Sigmoid colon (tissue), 6 donors: ENCODE measurements at regions not wholly inside any gene's neighbourhood (a gene's known extent, or its start where the extent isn't known, plus 50 kb on each side); places are given as distances from the start of the nearest gene placed in this dataset.

Source experiments
- DNase-seq: peaks from one replicate; pipeline ENCODE4 v3.0.0-alpha.2; 2019
- H3K27ac ChIP-seq, 4 donors: fragments of 200-600 bp; sonication (generic); one replicate each; pipeline ENCODE4 v1.5.1; 2016 to 2019; ENCODE audit warnings: mild to moderate bottlenecking in 1 of 4
- H3K27me3 ChIP-seq, 3 donors: fragments of 200-600 bp; sonication (generic); one replicate each; pipeline ENCODE4 v1.5.1; 2019; ENCODE audit warnings: mild to moderate bottlenecking in 1 of 3
- H3K36me3 ChIP-seq, 4 donors: fragments of 200-600 bp; sonication (generic); one replicate each; pipeline ENCODE4 v1.5.1; 2016 to 2019
- H3K4me1 ChIP-seq, 4 donors: fragments of 200-600 bp; sonication (generic); one replicate each; pipeline ENCODE4 v1.5.1; 2017 to 2019
- H3K4me3 ChIP-seq, 4 donors: fragments of 200-600 bp; sonication (generic); one replicate each; pipeline ENCODE4 v1.5.1; 2017 to 2019; ENCODE audit warnings: mild to moderate bottlenecking in 2 of 4, moderate library complexity in 1 of 4
- H3K9me3 ChIP-seq, 4 donors: fragments of 200-600 bp in 3 of 4; sonication (generic) in 3 of 4; one replicate each; pipeline versions ENCODE4 v1.5.1 to v1.6.1; 2013 to 2019
- CTCF ChIP-seq, 4 experiments: fragments of 450-650 bp in 3 of 4; fragments of 200-600 bp in 1 of 4; IDR thresholded peaks; one replicate each; pipeline ENCODE4 v1.5.1; 2016 to 2019; ENCODE audit warnings: antibody characterized with exemption in 4 of 4, mild to moderate bottlenecking in 3 of 4, moderate library complexity in 2 of 4
- EP300 ChIP-seq, 4 donors: sonication (generic); formaldehyde crosslinking; IDR thresholded peaks; one replicate each; pipeline ENCODE4 v1.6.1; 2017; ENCODE audit warnings: antibody characterized with exemption in 4 of 4
- POLR2A ChIP-seq, 2 donors: fragments of 450-650 bp; IDR thresholded peaks; one replicate each; pipeline ENCODE4 v1.6.1; 2016; ENCODE audit warnings: antibody characterized with exemption in 2 of 2, mild to moderate bottlenecking in 2 of 2, moderate library complexity in 2 of 2
- POLR2AphosphoS5 ChIP-seq, 4 donors: sonication (generic); formaldehyde crosslinking; IDR thresholded peaks; one replicate each; pipeline ENCODE4 v1.6.1; 2017; ENCODE audit warnings: antibody characterized with exemption in 4 of 4
- WGBS, 2 donors: extraction: QIAGEN DNeasy Blood & Tissue Kit; methylation state at CpG; one replicate each; pipeline ENCODE4 v1.1.7; 2013; 5-methylcytosine and 5-hydroxymethylcytosine counted together
- intact Hi-C: fragments of 100-400 bp; cut with DNase I; formaldehyde crosslinking; loops from one replicate; pipeline ENCODE4 v1.15.1; 2023
- donor health status: healthy with polysubstance abuse.
- donor health status: healthy.

DNA sequence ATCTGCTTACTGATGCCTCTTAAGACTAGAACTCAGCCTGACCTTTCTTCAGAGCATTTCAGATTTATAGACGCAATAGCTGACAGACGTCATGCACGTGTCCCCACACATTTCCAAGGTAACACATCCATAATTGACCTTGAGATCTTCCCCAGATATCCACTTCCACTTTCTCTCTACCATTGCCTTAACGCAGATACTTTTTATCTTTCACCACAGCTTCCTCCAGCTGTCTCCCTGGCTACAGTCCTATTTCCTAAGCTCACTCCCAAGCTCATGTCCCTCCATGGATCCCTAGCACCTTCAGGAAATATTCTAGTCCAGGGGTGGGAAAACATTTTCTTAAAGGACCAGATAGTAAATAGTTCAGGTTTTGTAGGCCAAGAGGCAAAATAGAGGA is 173.0 kb upstream of the MITF start:
- DNase-seq: no peak
- Histone ChIP-seq H3K27me3 (no peaks in the 10 kb centered on the region), H3K4me1 (no peaks in the 10 kb centered on the region), H3K27ac (no peak overlapping the region), H3K9me3 (no peaks in the 10 kb centered on the region), H3K36me3 (no peaks in the 10 kb centered on the region), H3K4me3 (no peak overlapping the region)
- WGBS, 2 donors: 69 to 74% methylated on average over 4 of the region's 4 CpGs
- intact Hi-C loops: no loop called here
- no peak for TF ChIP-seq EP300 (IDR thresholded peaks at IDR 0.05)
- no peak for TF ChIP-seq POLR2AphosphoS5 (IDR thresholded peaks at IDR 0.05)
- TF ChIP-seq POLR2A (IDR thresholded peaks at IDR 0.05): no peak
- no peak for TF ChIP-seq CTCF (IDR thresholded peaks at IDR 0.05)

DNA sequence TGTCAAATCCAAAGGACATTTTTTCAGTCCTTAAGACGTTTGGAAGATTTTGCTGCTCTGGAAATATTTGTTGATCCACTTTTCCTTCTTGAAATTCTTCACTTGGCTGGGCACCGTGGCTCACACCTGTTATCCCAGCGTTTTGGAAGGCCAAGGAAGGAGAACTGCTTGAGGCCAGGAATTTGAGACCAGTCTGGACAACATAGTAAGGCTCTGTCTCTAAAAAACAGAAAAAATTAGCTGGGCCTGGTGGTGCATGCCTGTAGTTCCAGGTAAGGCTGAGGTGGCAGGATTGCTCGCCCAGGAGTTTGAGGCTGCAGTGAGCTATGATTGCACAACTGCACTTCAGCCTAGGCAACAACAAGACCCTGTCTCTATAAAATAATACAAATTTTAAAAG is 173.9 kb upstream of the MITF start:
- H3K36me3 ChIP-seq: no peaks in the 10 kb centered on the region
- no peaks in the 10 kb centered on the region for H3K4me1 ChIP-seq
- H3K27me3 ChIP-seq: no peaks in the 10 kb centered on the region
- H3K4me3 ChIP-seq: no peak overlapping the region
- no peak for TF ChIP-seq CTCF (IDR thresholded peaks at IDR 0.05)
- no peak for TF ChIP-seq EP300 (IDR thresholded peaks at IDR 0.05)
- intact Hi-C loops: no loop called here
- DNase-seq: no peak
- WGBS, 2 donors: 73 to 80% methylated on average over 4 of the region's 4 CpGs
- no peaks in the 10 kb centered on the region for H3K9me3 ChIP-seq
- no peak overlapping the region for H3K27ac ChIP-seq

DNA sequence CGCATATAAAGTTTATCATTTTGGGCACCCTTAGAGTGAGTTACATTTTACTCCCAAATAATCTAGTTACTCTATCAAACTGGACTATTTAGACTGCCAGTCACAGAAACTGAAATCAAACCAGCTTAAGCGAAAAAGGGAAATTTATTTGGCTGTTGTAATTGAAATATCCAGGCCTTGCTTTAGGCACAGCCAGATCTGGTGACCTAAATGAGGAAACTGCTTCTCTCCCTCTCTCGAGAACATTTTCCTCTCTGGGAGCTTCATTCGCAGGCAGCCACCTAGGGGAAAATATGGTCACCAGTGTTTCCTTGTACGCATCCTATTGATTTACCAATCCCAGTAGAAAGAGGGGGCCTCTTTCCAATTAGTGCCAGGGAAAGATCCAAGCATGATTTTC is 175.3 kb upstream of the MITF start:
- no peak overlapping the region for H3K27ac ChIP-seq
- H3K4me1 ChIP-seq: peaks cover 0 to 3% (median 0%) of the 10 kb centered on the region in 4 donors
- no peaks in the 10 kb centered on the region for H3K27me3 ChIP-seq
- no peak overlapping the region for H3K4me3 ChIP-seq
- no peak for TF ChIP-seq POLR2A (IDR thresholded peaks at IDR 0.05)
- TF ChIP-seq EP300 (IDR thresholded peaks at IDR 0.05): no peak
- TF ChIP-seq CTCF (IDR thresholded peaks at IDR 0.05): no peak
- no peaks in the 10 kb centered on the region for H3K9me3 ChIP-seq
- intact Hi-C loops: no loop called here
- no peaks in the 10 kb centered on the region for H3K36me3 ChIP-seq
- WGBS, 2 donors: 83 to 89% methylated on average over 5 of the region's 5 CpGs
- DNase-seq: no peak

DNA sequence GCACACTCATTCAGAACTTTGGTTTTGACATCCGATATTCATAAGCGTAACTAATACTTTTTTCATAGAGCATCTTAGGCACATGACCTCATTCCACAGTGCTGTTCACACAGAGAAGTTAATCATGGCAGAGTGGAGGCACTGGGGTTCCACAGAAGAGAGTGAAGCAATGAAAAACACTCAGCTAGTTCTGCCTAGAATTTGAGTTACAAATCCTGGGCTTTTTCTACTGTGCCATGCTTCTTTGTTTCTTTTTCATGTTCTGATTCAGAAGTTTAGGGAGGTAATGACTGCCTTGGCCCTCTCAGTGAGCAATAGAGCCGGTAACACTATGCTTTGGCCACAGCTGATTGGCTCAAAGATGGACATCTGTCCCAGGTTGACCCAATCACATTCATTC is 176.1 kb upstream of the MITF start:
- no peak overlapping the region for H3K4me3 ChIP-seq
- intact Hi-C loops: no loop called here

More for the DNA sequence above, 176.1 kb upstream of the MITF start:
- H3K4me1 ChIP-seq: peaks cover 0 to 6% (median 0%) of the 10 kb centered on the region in 4 donors
- no peak for TF ChIP-seq CTCF (IDR thresholded peaks at IDR 0.05)
- no peak for TF ChIP-seq EP300 (IDR thresholded peaks at IDR 0.05)
- TF ChIP-seq POLR2A (IDR thresholded peaks at IDR 0.05): no peak
- no peak for TF ChIP-seq POLR2AphosphoS5 (IDR thresholded peaks at IDR 0.05)
- no peaks in the 10 kb centered on the region for H3K27me3 ChIP-seq
- H3K9me3 ChIP-seq: no peaks in the 10 kb centered on the region
- H3K36me3 ChIP-seq: no peaks in the 10 kb centered on the region
- H3K27ac ChIP-seq: no peak overlapping the region
- DNase-seq: no peak
- WGBS, 2 donors: 90% methylated on average over 3 of the region's 3 CpGs
